HEK293 (cell line): ENCODE measurements at regions not wholly inside any gene's neighbourhood (a gene's known extent, or its start where the extent isn't known, plus 50 kb on each side); places are given as distances from the start of the nearest gene placed in this dataset.
A peak's percentile ranks its signal among the peaks of the same experiment; 100 is the strongest.

Experiments used
- BCL11A ChIP-seq: fragments of 450-650 bp; formaldehyde crosslinking; IDR thresholded peaks from 2 replicates; pipeline ENCODE4 v1.5.1; 2016; ENCODE audit warnings: low read depth, missing biosample characterization, missing genetic modification characterization
- EGR2 ChIP-seq: fragments of 450-650 bp; formaldehyde crosslinking; IDR thresholded peaks from 2 replicates; pipeline ENCODE4 v1.5.1; 2016; ENCODE audit warnings: low read depth, missing biosample characterization, missing genetic modification characterization
- KLF16 ChIP-seq: fragments of 450-650 bp; formaldehyde crosslinking; IDR thresholded peaks from 2 replicates; pipeline ENCODE4 v1.5.1; 2017; ENCODE audit warnings: missing biosample characterization, missing genetic modification characterization
- YY1 ChIP-seq: fragments of 450-650 bp; formaldehyde crosslinking; IDR thresholded peaks from 2 replicates; pipeline ENCODE4 v1.5.1; 2018; ENCODE audit warnings: missing biosample characterization, missing genetic modification characterization
- ZBTB17 ChIP-seq: fragments of 450-650 bp; formaldehyde crosslinking; IDR thresholded peaks from 2 replicates; pipeline ENCODE4 v1.5.1; 2016; ENCODE audit warnings: missing biosample characterization, missing genetic modification characterization
- ZBTB20 ChIP-seq: fragments of 450-650 bp; formaldehyde crosslinking; IDR thresholded peaks from 2 replicates; pipeline ENCODE4 v1.5.1; 2016; ENCODE audit warnings: missing biosample characterization, missing genetic modification characterization
- ZFHX2 ChIP-seq: fragments of 450-650 bp; formaldehyde crosslinking; conservative IDR thresholded peaks from 2 replicates; pipeline ENCODE4 v1.5.1; 2016; ENCODE audit warnings: missing biosample characterization, missing genetic modification characterization
- ZNF10 ChIP-seq: fragments of 450-650 bp; formaldehyde crosslinking; IDR thresholded peaks from 2 replicates; pipeline ENCODE4 v1.5.1; 2017; ENCODE audit warnings: missing biosample characterization, missing genetic modification characterization
- ZNF169 ChIP-seq: fragments of 450-650 bp; formaldehyde crosslinking; IDR thresholded peaks from 2 replicates; pipeline ENCODE4 v1.5.1; 2016; ENCODE audit warnings: missing biosample characterization, missing genetic modification characterization
- ZNF175 ChIP-seq: fragments of 450-650 bp; formaldehyde crosslinking; IDR thresholded peaks from 2 replicates; pipeline ENCODE4 v1.5.1; 2016; ENCODE audit warnings: missing biosample characterization, missing genetic modification characterization
- ZNF211 ChIP-seq: fragments of 450-650 bp; formaldehyde crosslinking; IDR thresholded peaks from 2 replicates; pipeline ENCODE4 v1.5.1; 2016; ENCODE audit warnings: low read depth, missing biosample characterization, missing genetic modification characterization
- ZNF521 ChIP-seq: fragments of 450-650 bp; formaldehyde crosslinking; IDR thresholded peaks from 2 replicates; pipeline ENCODE4 v1.5.1; 2017; ENCODE audit warnings: missing biosample characterization, mild to moderate bottlenecking, missing genetic modification characterization
- ZNF558 ChIP-seq: fragments of 450-650 bp; formaldehyde crosslinking; IDR thresholded peaks from 2 replicates; pipeline ENCODE4 v1.5.1; 2016; ENCODE audit warnings: missing biosample characterization, missing genetic modification characterization
- ZNF561 ChIP-seq: fragments of 450-650 bp; IDR thresholded peaks from 2 replicates; pipeline ENCODE4 v1.5.1; 2018; ENCODE audit warnings: missing biosample characterization, missing genetic modification characterization, borderline replicate concordance
- ZNF624 ChIP-seq: fragments of 450-650 bp; formaldehyde crosslinking; IDR thresholded peaks from 2 replicates; pipeline ENCODE4 v1.5.1; 2017; ENCODE audit warnings: missing biosample characterization, missing genetic modification characterization
- ZNF660 ChIP-seq: fragments of 450-650 bp; IDR thresholded peaks from 2 replicates; pipeline ENCODE4 v1.5.1; 2018; ENCODE audit warnings: missing biosample characterization, mild to moderate bottlenecking, missing genetic modification characterization
- ZNF791 ChIP-seq: fragments of 450-650 bp; formaldehyde crosslinking; IDR thresholded peaks from 2 replicates; pipeline ENCODE4 v1.5.1; 2016; ENCODE audit warnings: missing biosample characterization, missing genetic modification characterization
- ZNF830 ChIP-seq: fragments of 450-650 bp; IDR thresholded peaks from 2 replicates; pipeline ENCODE4 v1.5.0; 2018; ENCODE audit warnings: missing biosample characterization, missing genetic modification characterization, low read depth, mild to moderate bottlenecking, moderate library complexity
- ZXDB ChIP-seq: fragments of 450-650 bp; formaldehyde crosslinking; IDR thresholded peaks from 2 replicates; pipeline ENCODE4 v1.5.1; 2016; ENCODE audit warnings: missing biosample characterization, missing genetic modification characterization
- TF ChIP-seq, protein P1 (sequence below): fragments of 450-650 bp; formaldehyde crosslinking; conservative IDR thresholded peaks from 2 replicates; pipeline ENCODE4 v1.5.1; 2016; ENCODE audit warnings: low read depth, missing biosample characterization, missing genetic modification characterization
- TF ChIP-seq, protein P2 (sequence below): fragments of 450-650 bp; IDR thresholded peaks from 2 replicates; pipeline ENCODE4 v1.5.1; 2018; ENCODE audit warnings: missing biosample characterization, mild to moderate bottlenecking, missing genetic modification characterization
- TF ChIP-seq, protein P3 (sequence below): sonication (generic); formaldehyde crosslinking; IDR thresholded peaks from 2 replicates; pipeline ENCODE4 v1.8.1; 2022; ENCODE audit warnings: mild to moderate bottlenecking, moderate library complexity, missing genetic modification reagents
- TF ChIP-seq, protein P4 (sequence below): fragments of 450-650 bp; formaldehyde crosslinking; optimal IDR thresholded peaks from 2 replicates; pipeline ENCODE3; 2016; ENCODE audit warnings: missing biosample characterization, mild to moderate bottlenecking, missing genetic modification characterization
- TF ChIP-seq, protein P5 (sequence below): fragments of 450-650 bp; formaldehyde crosslinking; conservative IDR thresholded peaks from 2 replicates; pipeline ENCODE4 v1.5.1; 2016; ENCODE audit warnings: low read depth, missing biosample characterization, missing genetic modification characterization
- TF ChIP-seq, protein P6 (sequence below): fragments of 450-650 bp; formaldehyde crosslinking; IDR thresholded peaks from 2 replicates; pipeline ENCODE4 v1.5.1; 2017; ENCODE audit warnings: missing biosample characterization, missing genetic modification characterization

DNA sequence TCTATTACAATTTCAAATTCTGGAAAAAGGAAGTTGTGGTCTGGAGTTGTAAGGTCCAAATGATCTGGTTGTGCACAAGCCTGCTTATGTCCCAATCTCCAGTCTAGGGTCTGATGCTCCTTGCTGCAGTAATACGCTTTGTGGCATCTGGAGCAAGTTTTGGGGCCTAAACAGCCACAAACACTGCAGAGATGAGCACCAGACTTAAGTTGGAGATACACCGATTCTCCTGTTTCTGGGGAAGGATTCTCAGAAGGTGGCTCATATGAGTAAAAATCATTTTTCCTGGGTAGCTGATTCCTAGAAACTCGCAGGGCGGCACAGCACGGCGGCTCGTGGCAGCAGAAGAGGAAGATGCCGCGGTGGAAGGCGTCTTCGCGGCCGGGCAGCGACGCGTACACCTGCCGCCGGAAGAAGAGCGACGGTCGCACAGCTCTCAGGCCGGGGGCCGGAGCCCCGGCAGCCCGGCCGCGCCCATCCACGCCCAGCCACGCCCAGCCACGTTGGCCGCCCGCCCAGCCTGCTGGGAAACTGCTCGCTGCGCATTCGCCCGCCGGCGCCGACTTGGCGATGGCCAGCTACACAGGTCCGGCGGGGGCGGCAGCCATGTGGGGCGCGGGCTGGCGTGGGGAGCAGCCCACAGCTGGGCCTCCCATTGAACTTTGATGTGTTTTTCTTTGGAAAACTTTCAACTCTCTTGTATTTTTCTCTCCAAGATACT lies 129.0 kb downstream of the ASCL4 start (continued):
- TF ChIP-seq, protein P1, sequence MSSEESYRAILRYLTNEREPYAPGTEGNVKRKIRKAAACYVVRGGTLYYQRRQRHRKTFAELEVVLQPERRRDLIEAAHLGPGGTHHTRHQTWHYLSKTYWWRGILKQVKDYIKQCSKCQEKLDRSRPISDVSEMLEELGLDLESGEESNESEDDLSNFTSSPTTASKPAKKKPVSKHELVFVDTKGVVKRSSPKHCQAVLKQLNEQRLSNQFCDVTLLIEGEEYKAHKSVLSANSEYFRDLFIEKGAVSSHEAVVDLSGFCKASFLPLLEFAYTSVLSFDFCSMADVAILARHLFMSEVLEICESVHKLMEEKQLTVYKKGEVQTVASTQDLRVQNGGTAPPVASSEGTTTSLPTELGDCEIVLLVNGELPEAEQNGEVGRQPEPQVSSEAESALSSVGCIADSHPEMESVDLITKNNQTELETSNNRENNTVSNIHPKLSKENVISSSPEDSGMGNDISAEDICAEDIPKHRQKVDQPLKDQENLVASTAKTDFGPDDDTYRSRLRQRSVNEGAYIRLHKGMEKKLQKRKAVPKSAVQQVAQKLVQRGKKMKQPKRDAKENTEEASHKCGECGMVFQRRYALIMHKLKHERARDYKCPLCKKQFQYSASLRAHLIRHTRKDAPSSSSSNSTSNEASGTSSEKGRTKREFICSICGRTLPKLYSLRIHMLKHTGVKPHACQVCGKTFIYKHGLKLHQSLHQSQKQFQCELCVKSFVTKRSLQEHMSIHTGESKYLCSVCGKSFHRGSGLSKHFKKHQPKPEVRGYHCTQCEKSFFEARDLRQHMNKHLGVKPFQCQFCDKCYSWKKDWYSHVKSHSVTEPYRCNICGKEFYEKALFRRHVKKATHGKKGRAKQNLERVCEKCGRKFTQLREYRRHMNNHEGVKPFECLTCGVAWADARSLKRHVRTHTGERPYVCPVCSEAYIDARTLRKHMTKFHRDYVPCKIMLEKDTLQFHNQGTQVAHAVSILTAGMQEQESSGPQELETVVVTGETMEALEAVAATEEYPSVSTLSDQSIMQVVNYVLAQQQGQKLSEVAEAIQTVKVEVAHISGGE (tag by site-specific recombination): peak; percentile 79
- no peak for TF ChIP-seq ZNF558 (tag by site-specific recombination)
- 0 out of 2 replicates have a peak, but pooled peaks have one; percentile 54 for TF ChIP-seq ZXDB (tag by site-specific recombination)
- TF ChIP-seq, protein P2, sequence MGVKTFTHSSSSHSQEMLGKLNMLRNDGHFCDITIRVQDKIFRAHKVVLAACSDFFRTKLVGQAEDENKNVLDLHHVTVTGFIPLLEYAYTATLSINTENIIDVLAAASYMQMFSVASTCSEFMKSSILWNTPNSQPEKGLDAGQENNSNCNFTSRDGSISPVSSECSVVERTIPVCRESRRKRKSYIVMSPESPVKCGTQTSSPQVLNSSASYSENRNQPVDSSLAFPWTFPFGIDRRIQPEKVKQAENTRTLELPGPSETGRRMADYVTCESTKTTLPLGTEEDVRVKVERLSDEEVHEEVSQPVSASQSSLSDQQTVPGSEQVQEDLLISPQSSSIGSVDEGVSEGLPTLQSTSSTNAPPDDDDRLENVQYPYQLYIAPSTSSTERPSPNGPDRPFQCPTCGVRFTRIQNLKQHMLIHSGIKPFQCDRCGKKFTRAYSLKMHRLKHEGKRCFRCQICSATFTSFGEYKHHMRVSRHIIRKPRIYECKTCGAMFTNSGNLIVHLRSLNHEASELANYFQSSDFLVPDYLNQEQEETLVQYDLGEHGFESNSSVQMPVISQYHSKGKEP (tag by site-specific recombination): no peak; the same call in none of the 2 replicates
- no peak for TF ChIP-seq ZNF830 (tag by site-specific recombination)
- TF ChIP-seq YY1 (tag by site-specific recombination): 0 out of 2 replicates have a peak, but pooled peaks have one; percentile 25
- peak; percentile 95 for TF ChIP-seq ZFHX2
- TF ChIP-seq ZBTB17 (tag by site-specific recombination): peak; percentile 69
- TF ChIP-seq BCL11A (tag by site-specific recombination): 0 out of 2 replicates have a peak, but pooled peaks have one; percentile 23
- TF ChIP-seq EGR2 (tag by site-specific recombination): peak; percentile 89
- peak; percentile 42; the same call in 1 of the 2 replicates for TF ChIP-seq KLF16
- peak; percentile 66 for TF ChIP-seq ZBTB20
- TF ChIP-seq, protein P3, sequence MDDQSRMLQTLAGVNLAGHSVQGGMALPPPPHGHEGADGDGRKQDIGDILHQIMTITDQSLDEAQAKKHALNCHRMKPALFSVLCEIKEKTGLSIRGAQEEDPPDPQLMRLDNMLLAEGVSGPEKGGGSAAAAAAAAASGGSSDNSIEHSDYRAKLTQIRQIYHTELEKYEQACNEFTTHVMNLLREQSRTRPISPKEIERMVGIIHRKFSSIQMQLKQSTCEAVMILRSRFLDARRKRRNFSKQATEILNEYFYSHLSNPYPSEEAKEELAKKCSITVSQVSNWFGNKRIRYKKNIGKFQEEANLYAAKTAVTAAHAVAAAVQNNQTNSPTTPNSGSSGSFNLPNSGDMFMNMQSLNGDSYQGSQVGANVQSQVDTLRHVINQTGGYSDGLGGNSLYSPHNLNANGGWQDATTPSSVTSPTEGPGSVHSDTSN (CRISPR knock-in tag): no peak
- TF ChIP-seq ZNF561: peak; percentile 79; the same call in 1 of the 2 replicates
- TF ChIP-seq ZNF10: peak; percentile 12; the same call in 1 of the 2 replicates
- no peak for TF ChIP-seq ZNF521
- TF ChIP-seq, protein P4, sequence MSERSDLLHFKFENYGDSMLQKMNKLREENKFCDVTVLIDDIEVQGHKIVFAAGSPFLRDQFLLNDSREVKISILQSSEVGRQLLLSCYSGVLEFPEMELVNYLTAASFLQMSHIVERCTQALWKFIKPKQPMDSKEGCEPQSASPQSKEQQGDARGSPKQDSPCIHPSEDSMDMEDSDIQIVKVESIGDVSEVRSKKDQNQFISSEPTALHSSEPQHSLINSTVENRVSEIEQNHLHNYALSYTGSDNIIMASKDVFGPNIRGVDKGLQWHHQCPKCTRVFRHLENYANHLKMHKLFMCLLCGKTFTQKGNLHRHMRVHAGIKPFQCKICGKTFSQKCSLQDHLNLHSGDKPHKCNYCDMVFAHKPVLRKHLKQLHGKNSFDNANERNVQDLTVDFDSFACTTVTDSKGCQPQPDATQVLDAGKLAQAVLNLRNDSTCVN (tag by site-specific recombination): peak; percentile 52
- TF ChIP-seq ZNF211 (tag by site-specific recombination): no peak
- TF ChIP-seq ZNF624 (tag by site-specific recombination): no peak
- no peak for TF ChIP-seq ZNF791
- TF ChIP-seq, protein P5, sequence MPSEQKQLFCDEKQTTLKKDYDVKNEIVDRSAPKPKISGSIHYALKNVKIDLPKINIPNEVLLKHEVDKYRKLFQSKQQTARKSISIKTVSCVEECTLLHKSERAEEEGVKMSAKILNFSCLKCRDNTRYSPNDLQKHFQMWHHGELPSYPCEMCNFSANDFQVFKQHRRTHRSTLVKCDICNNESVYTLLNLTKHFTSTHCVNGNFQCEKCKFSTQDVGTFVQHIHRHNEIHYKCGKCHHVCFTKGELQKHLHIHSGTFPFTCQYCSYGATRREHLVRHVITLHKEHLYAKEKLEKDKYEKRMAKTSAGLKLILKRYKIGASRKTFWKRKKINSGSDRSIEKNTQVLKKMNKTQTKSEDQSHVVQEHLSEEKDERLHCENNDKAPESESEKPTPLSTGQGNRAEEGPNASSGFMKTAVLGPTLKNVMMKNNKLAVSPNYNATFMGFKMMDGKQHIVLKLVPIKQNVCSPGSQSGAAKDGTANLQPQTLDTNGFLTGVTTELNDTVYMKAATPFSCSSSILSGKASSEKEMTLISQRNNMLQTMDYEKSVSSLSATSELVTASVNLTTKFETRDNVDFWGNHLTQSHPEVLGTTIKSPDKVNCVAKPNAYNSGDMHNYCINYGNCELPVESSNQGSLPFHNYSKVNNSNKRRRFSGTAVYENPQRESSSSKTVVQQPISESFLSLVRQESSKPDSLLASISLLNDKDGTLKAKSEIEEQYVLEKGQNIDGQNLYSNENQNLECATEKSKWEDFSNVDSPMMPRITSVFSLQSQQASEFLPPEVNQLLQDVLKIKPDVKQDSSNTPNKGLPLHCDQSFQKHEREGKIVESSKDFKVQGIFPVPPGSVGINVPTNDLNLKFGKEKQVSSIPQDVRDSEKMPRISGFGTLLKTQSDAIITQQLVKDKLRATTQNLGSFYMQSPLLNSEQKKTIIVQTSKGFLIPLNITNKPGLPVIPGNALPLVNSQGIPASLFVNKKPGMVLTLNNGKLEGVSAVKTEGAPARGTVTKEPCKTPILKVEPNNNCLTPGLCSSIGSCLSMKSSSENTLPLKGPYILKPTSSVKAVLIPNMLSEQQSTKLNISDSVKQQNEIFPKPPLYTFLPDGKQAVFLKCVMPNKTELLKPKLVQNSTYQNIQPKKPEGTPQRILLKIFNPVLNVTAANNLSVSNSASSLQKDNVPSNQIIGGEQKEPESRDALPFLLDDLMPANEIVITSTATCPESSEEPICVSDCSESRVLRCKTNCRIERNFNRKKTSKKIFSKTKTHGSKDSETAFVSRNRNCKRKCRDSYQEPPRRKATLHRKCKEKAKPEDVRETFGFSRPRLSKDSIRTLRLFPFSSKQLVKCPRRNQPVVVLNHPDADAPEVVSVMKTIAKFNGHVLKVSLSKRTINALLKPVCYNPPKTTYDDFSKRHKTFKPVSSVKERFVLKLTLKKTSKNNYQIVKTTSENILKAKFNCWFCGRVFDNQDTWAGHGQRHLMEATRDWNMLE (tag by site-specific recombination): no peak
- TF ChIP-seq ZNF660 (tag by site-specific recombination): peak; percentile 82; the same call in 1 of the 2 replicates
- TF ChIP-seq, protein P6, sequence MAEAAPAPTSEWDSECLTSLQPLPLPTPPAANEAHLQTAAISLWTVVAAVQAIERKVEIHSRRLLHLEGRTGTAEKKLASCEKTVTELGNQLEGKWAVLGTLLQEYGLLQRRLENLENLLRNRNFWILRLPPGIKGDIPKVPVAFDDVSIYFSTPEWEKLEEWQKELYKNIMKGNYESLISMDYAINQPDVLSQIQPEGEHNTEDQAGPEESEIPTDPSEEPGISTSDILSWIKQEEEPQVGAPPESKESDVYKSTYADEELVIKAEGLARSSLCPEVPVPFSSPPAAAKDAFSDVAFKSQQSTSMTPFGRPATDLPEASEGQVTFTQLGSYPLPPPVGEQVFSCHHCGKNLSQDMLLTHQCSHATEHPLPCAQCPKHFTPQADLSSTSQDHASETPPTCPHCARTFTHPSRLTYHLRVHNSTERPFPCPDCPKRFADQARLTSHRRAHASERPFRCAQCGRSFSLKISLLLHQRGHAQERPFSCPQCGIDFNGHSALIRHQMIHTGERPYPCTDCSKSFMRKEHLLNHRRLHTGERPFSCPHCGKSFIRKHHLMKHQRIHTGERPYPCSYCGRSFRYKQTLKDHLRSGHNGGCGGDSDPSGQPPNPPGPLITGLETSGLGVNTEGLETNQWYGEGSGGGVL (tag by site-specific recombination): no peak
- no peak for TF ChIP-seq ZNF175 (tag by site-specific recombination)
- no peak for TF ChIP-seq ZNF169 (tag by site-specific recombination)
